HFF-Myc (cell line): ENCODE measurements at regions not wholly inside any gene's neighbourhood (a gene's known extent, or its start where the extent isn't known, plus 50 kb on each side); places are given as distances from the start of the nearest gene placed in this dataset.

ENCODE experiments used
- DNase-seq: peaks from one replicate; pipeline ENCODE4 v3.0.0-alpha.2; 2011; ENCODE audit warnings: low read depth; ENCODE audit errors: extremely low read depth
- H3K4me3 ChIP-seq: replicated peaks from 2 replicates; pipeline ENCODE4 v1.5.1; 2011; ENCODE audit warnings: low read depth, mild to moderate bottlenecking, control low read depth, low read length
- TF ChIP-seq, protein P1 (sequence below): IDR thresholded peaks from 2 replicates; pipeline ENCODE4 v1.5.1; 2012; ENCODE audit warnings: mild to moderate bottlenecking, low read depth, low read length, control low read depth; ENCODE audit errors: missing control alignments

- TF ChIP-seq, protein P1, sequence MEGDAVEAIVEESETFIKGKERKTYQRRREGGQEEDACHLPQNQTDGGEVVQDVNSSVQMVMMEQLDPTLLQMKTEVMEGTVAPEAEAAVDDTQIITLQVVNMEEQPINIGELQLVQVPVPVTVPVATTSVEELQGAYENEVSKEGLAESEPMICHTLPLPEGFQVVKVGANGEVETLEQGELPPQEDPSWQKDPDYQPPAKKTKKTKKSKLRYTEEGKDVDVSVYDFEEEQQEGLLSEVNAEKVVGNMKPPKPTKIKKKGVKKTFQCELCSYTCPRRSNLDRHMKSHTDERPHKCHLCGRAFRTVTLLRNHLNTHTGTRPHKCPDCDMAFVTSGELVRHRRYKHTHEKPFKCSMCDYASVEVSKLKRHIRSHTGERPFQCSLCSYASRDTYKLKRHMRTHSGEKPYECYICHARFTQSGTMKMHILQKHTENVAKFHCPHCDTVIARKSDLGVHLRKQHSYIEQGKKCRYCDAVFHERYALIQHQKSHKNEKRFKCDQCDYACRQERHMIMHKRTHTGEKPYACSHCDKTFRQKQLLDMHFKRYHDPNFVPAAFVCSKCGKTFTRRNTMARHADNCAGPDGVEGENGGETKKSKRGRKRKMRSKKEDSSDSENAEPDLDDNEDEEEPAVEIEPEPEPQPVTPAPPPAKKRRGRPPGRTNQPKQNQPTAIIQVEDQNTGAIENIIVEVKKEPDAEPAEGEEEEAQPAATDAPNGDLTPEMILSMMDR, result no peak
- no peak for DNase-seq
- H3K4me3 ChIP-seq, result no peak overlapping the region
Observed at GRCh38 chr5:116703328-116703727, 128.7 kb upstream of the SEMA6A start.

- DNase-seq, result no peak
- TF ChIP-seq, protein P1, result no peak
- H3K4me3 ChIP-seq, result no peak overlapping the region
Observed at GRCh38 chr5:116702776-116703175, 128.2 kb upstream of the SEMA6A start.

GRCh38 chr5:116699332-116699731 is 124.7 kb upstream of the SEMA6A start:
- no peak for DNase-seq
- H3K4me3 ChIP-seq, result no peak overlapping the region
- TF ChIP-seq, protein P1, result no peak

- TF ChIP-seq, protein P1, result no peak
- DNase-seq, result no peak
- no peak overlapping the region for H3K4me3 ChIP-seq
Observed at GRCh38 chr5:116696366-116696765, 121.7 kb upstream of the SEMA6A start.

GRCh38 chr5:116695681-116696080 is 121.1 kb upstream of the SEMA6A start:
- H3K4me3 ChIP-seq, result no peak overlapping the region
- DNase-seq, result no peak

DNA sequence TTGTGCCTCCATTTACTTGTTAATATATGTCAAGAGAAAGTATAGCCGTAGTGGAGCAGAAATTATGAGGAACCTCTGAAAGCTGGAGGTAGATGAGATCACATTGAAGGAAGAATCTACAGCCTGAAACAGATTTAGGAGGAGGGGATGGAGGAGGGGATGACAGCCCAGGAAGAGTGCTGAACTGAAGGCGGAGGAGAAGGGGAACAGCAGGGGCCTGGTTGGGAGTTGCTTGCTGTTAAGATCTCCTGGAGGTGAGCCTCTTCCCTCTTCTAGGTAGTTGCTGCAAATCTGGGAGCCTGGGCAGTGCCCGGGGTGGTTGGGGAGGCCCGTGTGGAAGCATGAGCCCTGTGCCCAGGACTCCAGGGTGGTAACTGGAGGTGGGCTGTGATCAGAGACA is 111.8 kb upstream of the SEMA6A start:
- no peak for DNase-seq
- TF ChIP-seq, protein P1, result no peak
- H3K4me3 ChIP-seq, result no peak overlapping the region

More at GRCh38 chr5:116695681-116696080, 121.1 kb upstream of the SEMA6A start:
- TF ChIP-seq, protein P1, result no peak

GRCh38 chr5:116685931-116686330 is 111.3 kb upstream of the SEMA6A start:
- TF ChIP-seq, protein P1, result no peak

More at GRCh38 chr5:116685931-116686330, 111.3 kb upstream of the SEMA6A start:
- no peak for DNase-seq
- H3K4me3 ChIP-seq, result no peak overlapping the region
